HL-60 (cell line): ENCODE measurements at regions not wholly inside any gene's neighbourhood (a gene's known extent, or its start where the extent isn't known, plus 50 kb on each side); places are given as distances from the start of the nearest gene placed in this dataset.

ENCODE experiments used
- DNase-seq, 2 experiments: peaks; one replicate each; pipeline ENCODE4 v3.0.0-alpha.2; 2010 to 2020; ENCODE audit warnings: low read depth in 1 of 2, low spot score in 1 of 2
- H3K27ac ChIP-seq: fragments of 250-450 bp; sonication (Bioruptor Pico); replicated peaks from 2 replicates; pipeline ENCODE4 v1.5.1; 2020; ENCODE audit warnings: mild to moderate bottlenecking, moderate library complexity
- H3K27me3 ChIP-seq: fragments of 250-450 bp; sonication (Bioruptor Pico); 2 replicates; pipeline ENCODE4 v1.5.1; 2021; ENCODE audit warnings: mild to moderate bottlenecking, moderate library complexity; ENCODE audit not compliant: insufficient read depth, poor library complexity, severe bottlenecking
- H3K4me3 ChIP-seq: replicated peaks from 2 replicates; pipeline ENCODE4 v1.5.1; 2011; ENCODE audit warnings: mild to moderate bottlenecking, control low read depth, low read length; ENCODE audit not compliant: insufficient read depth
- CTCF ChIP-seq: IDR thresholded peaks from one replicate; pipeline ENCODE4 v1.5.1; 2011; ENCODE audit warnings: low read length, control low read depth, inconsistent platforms; ENCODE audit not compliant: insufficient read depth
- GABPA ChIP-seq: IDR thresholded peaks from 2 replicates; pipeline ENCODE4 v1.6.1; 2012; ENCODE audit warnings: low read depth
- POLR2AphosphoS5 ChIP-seq: IDR thresholded peaks from 2 replicates; pipeline ENCODE4 v1.6.1; 2012; ENCODE audit warnings: low read depth
- REST ChIP-seq: IDR thresholded peaks from 2 replicates; pipeline ENCODE4 v1.6.1; 2012; ENCODE audit warnings: low read depth; ENCODE audit not compliant: insufficient replicate concordance
- SPI1 ChIP-seq: IDR thresholded peaks from 2 replicates; pipeline ENCODE4 v1.6.1; 2012; ENCODE audit warnings: low read depth, mild to moderate bottlenecking, borderline replicate concordance

- Histone ChIP-seq H3K27ac (no peak overlapping the region), H3K4me3 (no peak overlapping the region), H3K27me3 (no peaks in the 10 kb centered on the region)
- DNase-seq = no peak
- TF ChIP-seq POLR2AphosphoS5 (no peak), SPI1 (no peak), GABPA (no peak), CTCF (no peak), REST (no peak)
Measured at GRCh38 chr14:44417809-44418208, 89.3 kb downstream of the FSCB start.

GRCh38 chr14:44414646-44415045 is 92.4 kb downstream of the FSCB start:
- H3K27me3 ChIP-seq = no peaks in the 10 kb centered on the region
- no peak for DNase-seq
- no peak overlapping the region for H3K27ac ChIP-seq
- H3K4me3 ChIP-seq = no peak overlapping the region
- no peak for TF ChIP-seq SPI1
- no peak for TF ChIP-seq REST
- no peak for TF ChIP-seq GABPA
- no peak for TF ChIP-seq POLR2AphosphoS5
- no peak for TF ChIP-seq CTCF

- H3K27me3 ChIP-seq = no peaks in the 10 kb centered on the region
- H3K4me3 ChIP-seq = no peak overlapping the region
- no peak for TF ChIP-seq CTCF
- no peak for TF ChIP-seq POLR2AphosphoS5
- TF ChIP-seq GABPA = no peak
- DNase-seq = no peak
- H3K27ac ChIP-seq = no peak overlapping the region
Measured at GRCh38 chr14:44412858-44413569, 94.1 kb downstream of the FSCB start.

- no peak for DNase-seq
- no peaks in the 10 kb centered on the region for H3K27me3 ChIP-seq
- TF ChIP-seq SPI1 (no peak), POLR2AphosphoS5 (no peak), CTCF (no peak), GABPA (no peak), REST (no peak)
- no peak overlapping the region for H3K4me3 ChIP-seq
- no peak overlapping the region for H3K27ac ChIP-seq
Measured at GRCh38 chr14:44405011-44405486, 102.0 kb downstream of the FSCB start.
